Bronchial epithelial cell (primary cell): ENCODE measurements at regions not wholly inside any gene's neighbourhood (a gene's known extent, or its start where the extent isn't known, plus 50 kb on each side); places are given as distances from the start of the nearest gene placed in this dataset.

Experiments used
- DNase-seq: peaks from one replicate; pipeline ENCODE4 v3.0.0-alpha.2; 2010; ENCODE audit warnings: low read depth
- FAIRE-seq: peaks from 2 replicates; lab custom pipeline; 2011; peaks lifted over from hg19 to GRCh38; lab: Jason Lieb, UNC
- H3K27me3 ChIP-seq: 2 replicates; pipeline ENCODE4 v1.5.1; 2011; ENCODE audit warnings: low read length; ENCODE audit not compliant: control insufficient read depth, insufficient read depth
- H3K36me3 ChIP-seq: 2 replicates; pipeline ENCODE4 v1.5.1; 2011; ENCODE audit warnings: low read length; ENCODE audit not compliant: control insufficient read depth, insufficient read depth
- H3K4me3 ChIP-seq: 2 replicates; pipeline ENCODE4 v1.5.1; 2011; ENCODE audit warnings: mild to moderate bottlenecking, low read depth, low read length, control low read depth
- CTCF ChIP-seq: IDR thresholded peaks from 2 replicates; pipeline ENCODE4 v1.5.1; 2011; ENCODE audit warnings: mild to moderate bottlenecking, moderate library complexity, low read length, control low read depth, inconsistent platforms; ENCODE audit not compliant: insufficient read depth, severe bottlenecking

- Histone ChIP-seq H3K36me3 (no peaks in the 10 kb centered on the region), H3K4me3 (no peak overlapping the region), H3K27me3 (no peaks in the 10 kb centered on the region)
- FAIRE-seq (no peak), DNase-seq (no peak)
- no peak for TF ChIP-seq CTCF
Observed at GRCh38 chr9:638152-638551, 203.3 kb upstream of the DMRT1 start.

GRCh38 chr9:642014-642413, 199.5 kb upstream of the DMRT1 start:
- FAIRE-seq = no peak
- Histone ChIP-seq H3K36me3 (no peaks in the 10 kb centered on the region), H3K27me3 (no peaks in the 10 kb centered on the region), H3K4me3 (no peak overlapping the region)
- TF ChIP-seq CTCF = no peak
- no peak for DNase-seq

- FAIRE-seq = no peak
- no peak overlapping the region for H3K4me3 ChIP-seq
- DNase-seq = no peak
- H3K27me3 ChIP-seq = no peaks in the 10 kb centered on the region
- no peaks in the 10 kb centered on the region for H3K36me3 ChIP-seq
- no peak for TF ChIP-seq CTCF
Observed at GRCh38 chr9:643966-644365, 197.5 kb upstream of the DMRT1 start.

GRCh38 chr9:647522-647921, 194.0 kb upstream of the DMRT1 start:
- no peaks in the 10 kb centered on the region for H3K27me3 ChIP-seq
- TF ChIP-seq CTCF = no peak
- no peak for DNase-seq
- H3K36me3 ChIP-seq = no peaks in the 10 kb centered on the region
- H3K4me3 ChIP-seq = no peak overlapping the region
- FAIRE-seq = no peak

- FAIRE-seq = no peak
- no peak overlapping the region for H3K4me3 ChIP-seq
- no peaks in the 10 kb centered on the region for H3K27me3 ChIP-seq
- H3K36me3 ChIP-seq = no peaks in the 10 kb centered on the region
- DNase-seq = peak; percentile 82
- TF ChIP-seq CTCF = no peak
Observed at GRCh38 chr9:649128-650074, 192.1 kb upstream of the DMRT1 start.

GRCh38 chr9:650362-650761, 191.1 kb upstream of the DMRT1 start:
- no peak for TF ChIP-seq CTCF
- no peak for FAIRE-seq
- Histone ChIP-seq H3K27me3 (no peaks in the 10 kb centered on the region), H3K4me3 (no peak overlapping the region), H3K36me3 (no peaks in the 10 kb centered on the region)
- peak; percentile 55 for DNase-seq
